Psoas muscle (tissue), 7 donors: ENCODE measurements at regions not wholly inside any gene's neighbourhood (a gene's known extent, or its start where the extent isn't known, plus 50 kb on each side); places are given as distances from the start of the nearest gene placed in this dataset.

Source experiments
- ATAC-seq, 4 donors: fragments of 200-7000 bp; cut with Tn5 transposase; one replicate each; pipeline ENCODE4 v1.9.1; 2020; ENCODE audit warnings: moderate library complexity in 3 of 4, mild to moderate bottlenecking in 2 of 4
- DNase-seq, 2 donors: peaks; one replicate each; pipeline ENCODE4 v3.0.0-alpha.2; 2020
- H3K27ac ChIP-seq: fragments of 200-600 bp; one replicate; pipeline ENCODE4 v1.8.0; 2022
- H3K27me3 ChIP-seq, 3 donors: fragments of 200-600 bp in 1 of 3; one replicate each; pipeline versions ENCODE4 v1.6.1 to v1.8.0; 2013 to 2022; ENCODE audit warnings: low read length in 2 of 3, mild to moderate bottlenecking in 2 of 3, moderate library complexity in 1 of 3; ENCODE audit not compliant: insufficient read depth in 3 of 3
- H3K36me3 ChIP-seq, 2 donors: fragments of 200-600 bp in 1 of 2; one replicate each; pipeline versions ENCODE4 v1.6.1 to v1.8.0; 2013 to 2022; ENCODE audit warnings: low read depth in 1 of 2, mild to moderate bottlenecking in 1 of 2, moderate library complexity in 1 of 2; ENCODE audit not compliant: insufficient read depth in 1 of 2
- H3K4me1 ChIP-seq: fragments of 200-600 bp; one replicate; pipeline ENCODE4 v1.8.0; 2022
- H3K4me3 ChIP-seq: fragments of 200-600 bp; one replicate; pipeline ENCODE4 v1.8.0; 2022; ENCODE audit warnings: mild to moderate bottlenecking
- H3K9me3 ChIP-seq: fragments of 200-600 bp; one replicate; pipeline ENCODE4 v1.8.0; 2022
- WGBS, 3 donors: extraction: QIAGEN DNeasy Blood & Tissue Kit; methylation state at CpG; one replicate each; pipeline versions ENCODE4 v1.1.6 to v1.1.7; 2013; 5-methylcytosine and 5-hydroxymethylcytosine counted together
- intact Hi-C, 2 donors: fragments of 100-400 bp; cut with DNase I; formaldehyde crosslinking; loops; one replicate each; pipeline versions ENCODE4 v1.11.0 to v1.14.2; 2022
- TF ChIP-seq, protein P1 (sequence below): fragments of 200-600 bp; IDR thresholded peaks from one replicate; pipeline ENCODE4 v1.8.0; 2022; ENCODE audit warnings: antibody characterized with exemption
- donor health status: healthy with polysubstance abuse.
- donor health status: DM: no; HTN: no; CAD: no; lungs with moderate emphysema.
- donor health status: Bipolar disorder and iron deficiency.
- donor health status: healthy.
- donor health status: DM: yes; HTN: yes; CAD: no.
- donor health status: DM: no; HTN: no; CAD: no.
- donor health status: DM: yes; HTN: yes; CAD: no.

DNA sequence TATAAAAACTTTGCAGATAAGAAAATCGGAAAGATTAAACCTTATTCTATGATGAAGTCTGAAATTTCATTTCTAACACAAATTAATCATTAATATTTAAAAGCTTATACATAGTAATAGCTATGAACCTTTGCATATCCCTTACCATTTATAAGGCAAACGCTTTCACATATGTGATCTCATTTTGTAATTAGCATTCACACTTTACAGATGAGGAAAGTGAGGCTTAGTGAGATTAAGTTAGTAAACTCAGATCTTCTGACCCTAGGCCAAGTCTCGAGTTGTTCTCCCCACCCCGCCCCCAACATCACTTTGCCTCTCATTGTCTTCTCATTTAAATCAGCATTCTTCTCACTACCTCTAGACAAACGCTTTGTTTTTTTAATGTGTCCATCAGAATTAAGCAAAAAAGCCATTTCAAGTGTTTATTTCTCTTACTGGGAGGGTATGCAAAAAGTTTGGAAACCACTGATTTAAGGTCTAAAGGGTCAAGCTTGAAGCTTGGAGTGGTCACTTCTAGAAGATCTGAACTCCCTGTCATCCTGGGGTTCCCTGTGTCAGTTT is 172.9 kb upstream of the BCL6 start:
- DNase-seq (no peak), ATAC-seq (no peak)
- no peaks in the 10 kb centered on the region for H3K9me3 ChIP-seq
- peaks cover 46% of the 10 kb centered on the region for H3K4me1 ChIP-seq
- intact Hi-C loops: loop anchor here (5.0 kb wide), 2 partner anchors 34 to 171 kb away; partner anchors contain the start of gene BCL6 (in 1 of the 2)
- H3K36me3 ChIP-seq: no peaks in the 10 kb centered on the region
- H3K27ac ChIP-seq: no peak overlapping the region
- H3K27me3 ChIP-seq: no peaks in the 10 kb centered on the region
- 63 to 79% (median 65%) methylated on average over 5 of the region's 5 CpGs for whole genome bisulfite sequencing, 3 donors
- TF ChIP-seq, protein P1, sequence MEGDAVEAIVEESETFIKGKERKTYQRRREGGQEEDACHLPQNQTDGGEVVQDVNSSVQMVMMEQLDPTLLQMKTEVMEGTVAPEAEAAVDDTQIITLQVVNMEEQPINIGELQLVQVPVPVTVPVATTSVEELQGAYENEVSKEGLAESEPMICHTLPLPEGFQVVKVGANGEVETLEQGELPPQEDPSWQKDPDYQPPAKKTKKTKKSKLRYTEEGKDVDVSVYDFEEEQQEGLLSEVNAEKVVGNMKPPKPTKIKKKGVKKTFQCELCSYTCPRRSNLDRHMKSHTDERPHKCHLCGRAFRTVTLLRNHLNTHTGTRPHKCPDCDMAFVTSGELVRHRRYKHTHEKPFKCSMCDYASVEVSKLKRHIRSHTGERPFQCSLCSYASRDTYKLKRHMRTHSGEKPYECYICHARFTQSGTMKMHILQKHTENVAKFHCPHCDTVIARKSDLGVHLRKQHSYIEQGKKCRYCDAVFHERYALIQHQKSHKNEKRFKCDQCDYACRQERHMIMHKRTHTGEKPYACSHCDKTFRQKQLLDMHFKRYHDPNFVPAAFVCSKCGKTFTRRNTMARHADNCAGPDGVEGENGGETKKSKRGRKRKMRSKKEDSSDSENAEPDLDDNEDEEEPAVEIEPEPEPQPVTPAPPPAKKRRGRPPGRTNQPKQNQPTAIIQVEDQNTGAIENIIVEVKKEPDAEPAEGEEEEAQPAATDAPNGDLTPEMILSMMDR: no peak
- no peak overlapping the region for H3K4me3 ChIP-seq

DNA sequence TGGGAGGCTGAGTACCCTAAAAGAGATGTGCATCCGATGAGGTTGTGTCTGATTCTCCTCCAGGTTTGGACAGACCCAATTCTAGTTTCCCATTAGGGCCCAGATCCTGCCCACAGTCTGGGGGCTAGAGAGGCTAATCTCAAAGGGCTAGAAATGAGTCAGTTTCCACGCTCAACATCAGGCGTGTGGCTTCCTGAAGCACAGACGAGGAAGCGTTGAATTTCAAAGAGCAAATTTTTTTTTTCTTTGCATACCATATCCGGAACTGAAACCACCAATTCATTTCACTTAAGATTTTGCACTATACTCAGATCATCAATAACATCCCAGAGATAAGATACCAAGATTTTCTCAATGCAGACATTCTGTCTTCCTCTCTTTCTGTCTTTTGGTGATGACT is 173.8 kb upstream of the BCL6 start:
- intact Hi-C loops: loop anchor here (5.0 kb wide), 2 partner anchors 33 to 172 kb away; partner anchors contain the start of gene BCL6 (in 1 of the 2)
- Histone ChIP-seq H3K27ac (no peak overlapping the region), H3K4me3 (no peak overlapping the region), H3K36me3 (no peaks in the 10 kb centered on the region), H3K4me1 (peaks cover 38% of the 10 kb centered on the region), H3K9me3 (no peaks in the 10 kb centered on the region), H3K27me3 (no peaks in the 10 kb centered on the region)
- ATAC-seq (no peak), DNase-seq (no peak)
- 71 to 80% (median 76%) methylated on average over 6 of the region's 6 CpGs for WGBS, 3 donors
- TF ChIP-seq, protein P1: no peak

DNA sequence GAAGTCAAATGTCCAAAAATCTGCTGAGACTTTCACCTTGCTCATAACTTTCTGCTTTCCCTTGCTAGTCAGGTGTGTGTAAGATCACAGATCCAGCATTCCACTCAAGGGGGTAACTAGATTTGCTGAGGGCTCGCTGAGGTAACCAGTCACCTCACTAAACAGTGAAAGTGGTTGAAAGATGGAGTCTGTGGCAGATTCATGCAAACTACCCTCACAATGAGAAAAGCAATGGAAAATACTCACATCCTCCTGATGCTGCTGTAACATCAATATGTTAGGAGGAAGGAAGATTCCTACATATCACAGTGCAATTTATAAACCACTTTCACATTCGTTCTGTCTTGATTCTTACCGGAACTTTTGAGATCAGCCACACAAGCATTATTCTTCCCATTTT is 174.3 kb upstream of the BCL6 start:
- H3K27ac ChIP-seq: no peak overlapping the region
- ATAC-seq: no peak
- intact Hi-C loops: loop anchor here (5.0 kb wide), 2 partner anchors 33 to 172 kb away; partner anchors contain the start of gene BCL6 (in 1 of the 2)
- H3K36me3 ChIP-seq: no peaks in the 10 kb centered on the region
- WGBS, 3 donors: 82 to 91% (median 88%) methylated on average over 3 of the region's 3 CpGs
- H3K9me3 ChIP-seq: no peaks in the 10 kb centered on the region
- DNase-seq: no peak
- no peaks in the 10 kb centered on the region for H3K27me3 ChIP-seq
- H3K4me3 ChIP-seq: no peak overlapping the region
- TF ChIP-seq, protein P1: no peak
- H3K4me1 ChIP-seq: peaks cover 33% of the 10 kb centered on the region

DNA sequence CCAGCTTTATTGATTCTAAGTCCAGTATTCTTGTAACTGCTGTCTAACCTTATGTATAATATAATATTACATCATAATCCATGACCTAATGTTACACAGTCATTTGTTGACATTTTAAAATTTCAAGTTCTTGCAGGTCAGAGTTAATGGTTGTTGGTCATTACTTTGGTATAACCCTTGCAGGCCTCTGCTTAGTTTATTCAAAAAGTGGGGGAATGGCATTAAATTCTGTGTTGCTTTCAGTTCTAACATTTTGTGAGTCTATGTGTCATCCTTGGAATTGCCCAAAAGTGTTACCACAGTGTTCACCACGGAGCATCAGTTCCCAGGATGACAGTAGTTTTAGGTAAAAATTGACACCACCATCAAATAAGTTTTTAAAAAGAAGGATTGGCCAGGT is 174.8 kb upstream of the BCL6 start:
- Histone ChIP-seq H3K27me3 (no peaks in the 10 kb centered on the region), H3K27ac (no peak overlapping the region), H3K4me3 (no peak overlapping the region), H3K4me1 (peaks cover 28% of the 10 kb centered on the region), H3K36me3 (no peaks in the 10 kb centered on the region), H3K9me3 (no peaks in the 10 kb centered on the region)
- 83 to 90% (median 89%) methylated on average over 1 of the region's 1 CpG for WGBS, 3 donors
- TF ChIP-seq, protein P1: no peak
- ATAC-seq: no peak
- intact Hi-C loops: no loop called here
- no peak for DNase-seq

DNA sequence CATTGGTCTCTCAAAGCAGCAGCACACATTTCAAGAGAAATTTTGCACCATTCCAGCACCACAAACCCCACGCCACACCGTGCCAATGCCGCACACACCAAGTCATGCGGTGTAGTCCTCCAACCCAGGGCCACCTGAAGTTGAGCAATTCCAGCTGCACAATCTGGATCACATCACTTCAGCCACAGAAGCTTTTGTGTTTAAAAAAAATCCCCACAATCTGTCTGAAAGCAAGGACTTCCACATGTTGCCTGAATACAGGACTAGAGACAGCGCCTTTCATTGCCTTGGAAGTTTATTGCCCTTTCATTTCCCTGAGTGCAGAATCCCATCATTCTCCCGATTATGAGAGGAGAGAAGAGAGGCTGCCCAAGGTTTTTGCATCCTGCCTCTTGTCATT is 175.6 kb upstream of the BCL6 start:
- intact Hi-C loops: no loop called here
- no peak for ATAC-seq
- WGBS, 3 donors: 69 to 74% (median 72%) methylated on average over 6 of the region's 6 CpGs
- H3K27me3 ChIP-seq: no peaks in the 10 kb centered on the region
- H3K27ac ChIP-seq: no peak overlapping the region
- no peaks in the 10 kb centered on the region for H3K36me3 ChIP-seq
- peak in 1 of 2 donors; percentile 56 for DNase-seq
- no peaks in the 10 kb centered on the region for H3K9me3 ChIP-seq
- H3K4me1 ChIP-seq: peaks cover 19% of the 10 kb centered on the region
- TF ChIP-seq, protein P1: no peak
- no peak overlapping the region for H3K4me3 ChIP-seq
